ENCODE measurements at regions not wholly inside any gene's neighbourhood (a gene's known extent, or its start where the extent isn't known, plus 50 kb on each side); places are given as distances from the start of the nearest gene placed in this dataset.
"Not testable (repeated sequence)": the region's sequence is repeated elsewhere in the genome, so short reads cannot be mapped to it uniquely, and the experiment has no call there.

DNA sequence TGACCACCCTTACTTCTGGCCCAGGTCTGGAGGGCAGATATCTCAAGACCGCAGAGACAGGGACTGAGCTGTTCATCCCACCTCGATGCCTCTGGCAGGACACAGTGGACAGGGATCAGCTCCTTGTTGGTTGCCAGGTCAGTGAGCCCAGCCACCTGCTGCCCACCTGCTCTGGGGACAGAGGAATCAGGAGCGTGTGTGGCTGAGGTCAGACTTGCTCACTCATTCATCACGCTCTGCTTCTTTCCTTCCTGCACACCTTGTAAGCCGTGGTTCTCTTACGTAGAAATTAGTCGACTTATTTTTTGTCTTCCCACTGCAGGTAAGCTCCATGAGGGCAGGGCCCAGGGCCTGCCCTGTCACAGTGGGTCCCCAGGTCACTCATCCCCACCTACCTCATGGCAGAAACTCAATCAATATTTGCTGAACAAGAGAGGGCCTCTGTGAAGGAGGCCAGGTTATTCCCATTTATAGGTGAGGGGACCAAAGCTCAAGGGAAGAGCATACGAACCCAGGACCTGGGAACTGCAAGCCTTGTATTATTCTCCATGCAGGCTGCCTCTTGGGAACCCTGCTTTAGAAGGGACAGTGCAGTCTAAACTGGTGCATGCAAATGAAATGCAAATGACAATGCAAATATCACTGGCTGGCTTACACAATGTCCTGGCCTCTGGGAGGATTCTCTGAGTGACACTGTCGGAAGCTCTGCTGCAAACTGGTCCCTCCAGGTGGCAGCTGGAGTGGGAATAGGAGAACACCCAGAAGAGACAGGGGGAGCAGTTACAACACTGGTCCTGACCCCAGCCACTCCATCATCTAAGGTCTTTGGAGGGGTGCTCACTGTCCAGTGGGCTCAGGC, 58.4 kb upstream of the PAX7 start:
- TF ChIP-seq, protein P1, sequence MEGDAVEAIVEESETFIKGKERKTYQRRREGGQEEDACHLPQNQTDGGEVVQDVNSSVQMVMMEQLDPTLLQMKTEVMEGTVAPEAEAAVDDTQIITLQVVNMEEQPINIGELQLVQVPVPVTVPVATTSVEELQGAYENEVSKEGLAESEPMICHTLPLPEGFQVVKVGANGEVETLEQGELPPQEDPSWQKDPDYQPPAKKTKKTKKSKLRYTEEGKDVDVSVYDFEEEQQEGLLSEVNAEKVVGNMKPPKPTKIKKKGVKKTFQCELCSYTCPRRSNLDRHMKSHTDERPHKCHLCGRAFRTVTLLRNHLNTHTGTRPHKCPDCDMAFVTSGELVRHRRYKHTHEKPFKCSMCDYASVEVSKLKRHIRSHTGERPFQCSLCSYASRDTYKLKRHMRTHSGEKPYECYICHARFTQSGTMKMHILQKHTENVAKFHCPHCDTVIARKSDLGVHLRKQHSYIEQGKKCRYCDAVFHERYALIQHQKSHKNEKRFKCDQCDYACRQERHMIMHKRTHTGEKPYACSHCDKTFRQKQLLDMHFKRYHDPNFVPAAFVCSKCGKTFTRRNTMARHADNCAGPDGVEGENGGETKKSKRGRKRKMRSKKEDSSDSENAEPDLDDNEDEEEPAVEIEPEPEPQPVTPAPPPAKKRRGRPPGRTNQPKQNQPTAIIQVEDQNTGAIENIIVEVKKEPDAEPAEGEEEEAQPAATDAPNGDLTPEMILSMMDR (IDR thresholded peaks at IDR 0.05), result no peak
- no peak for TF ChIP-seq POLR2A (IDR thresholded peaks at IDR 0.05)
- no peak overlapping the region for H3K4me3 ChIP-seq (ENCODE audit: low read depth, poor library complexity, severe bottlenecking)
- 75 to 81% methylated on average over 9 of the region's 9 CpGs for WGBS, 2 donors
- no peak for DNase-seq (ENCODE audit: low spot score in 2 of 2)
- intact Hi-C loops (cut with DNase I; ENCODE audit: low total_unique reads), result loop anchor here (10.0 kb wide), 2 partner anchors 277 to 477 kb away; no protein-coding TSS in a partner anchor

DNA sequence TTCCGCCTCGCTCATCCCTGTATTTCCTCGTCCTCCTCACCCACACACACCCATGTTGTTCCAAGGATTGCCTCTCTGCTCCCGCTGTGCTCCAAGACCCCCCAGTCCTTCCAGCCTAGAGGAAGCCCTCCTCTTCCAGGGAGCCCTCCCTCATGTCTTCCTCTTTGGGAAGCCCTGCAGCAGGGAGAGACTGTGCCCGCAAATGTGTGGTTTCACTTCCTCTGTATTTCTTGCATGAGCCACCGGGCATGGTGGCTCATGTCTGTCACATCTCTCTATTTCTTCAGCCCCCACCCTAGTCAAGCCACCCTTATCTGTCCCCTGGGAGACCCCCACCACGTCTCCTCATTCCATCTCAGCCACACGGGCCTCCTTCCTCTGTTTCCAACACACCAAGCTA, 57.5 kb upstream of the PAX7 start:
- TF ChIP-seq, protein P1 (IDR thresholded peaks at IDR 0.05), result no peak
- no peak for TF ChIP-seq POLR2A (IDR thresholded peaks at IDR 0.05)
- whole genome bisulfite sequencing, 2 donors, result 76 to 80% methylated on average over 8 of the region's 8 CpGs
- no peak overlapping the region for H3K4me3 ChIP-seq (ENCODE audit: low read depth, poor library complexity, severe bottlenecking)
- DNase-seq (ENCODE audit: low spot score in 2 of 2), result no peak
- intact Hi-C loops (cut with DNase I; ENCODE audit: low total_unique reads), result loop anchor here (10.0 kb wide), 2 partner anchors 278 to 478 kb away; no protein-coding TSS in a partner anchor

DNA sequence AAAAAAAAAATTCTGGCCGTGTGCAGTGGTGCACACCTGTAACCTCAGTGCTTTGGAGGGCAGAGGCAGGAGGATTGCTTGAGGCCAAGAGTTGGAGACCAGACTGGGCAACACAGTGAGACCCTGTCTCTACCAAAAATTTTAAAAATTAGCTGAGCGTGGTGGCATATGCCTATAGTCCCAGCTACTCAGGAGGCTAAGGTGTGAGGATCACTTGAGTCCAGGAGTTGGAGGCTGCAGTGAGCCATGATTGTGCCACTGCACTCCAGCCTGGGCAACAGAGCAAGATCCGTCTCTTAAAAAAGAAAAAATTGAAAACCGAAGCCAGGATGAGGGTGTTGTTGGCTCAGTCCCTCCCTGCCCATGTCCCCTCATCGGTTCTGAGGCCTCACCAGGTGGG, 55.9 kb upstream of the PAX7 start:
- intact Hi-C loops (cut with DNase I; ENCODE audit: low total_unique reads), result loop anchor here (10.0 kb wide), 2 partner anchors 280 to 480 kb away; no protein-coding TSS in a partner anchor
- no peak overlapping the region for H3K4me3 ChIP-seq (ENCODE audit: low read depth, poor library complexity, severe bottlenecking)
- WGBS, 2 donors, result 74 to 76% methylated on average over 5 of the region's 5 CpGs
- DNase-seq (ENCODE audit: low spot score in 2 of 2), result no peak
- no peak for TF ChIP-seq POLR2A (IDR thresholded peaks at IDR 0.05)
- TF ChIP-seq, protein P1 (IDR thresholded peaks at IDR 0.05), result no peak

DNA sequence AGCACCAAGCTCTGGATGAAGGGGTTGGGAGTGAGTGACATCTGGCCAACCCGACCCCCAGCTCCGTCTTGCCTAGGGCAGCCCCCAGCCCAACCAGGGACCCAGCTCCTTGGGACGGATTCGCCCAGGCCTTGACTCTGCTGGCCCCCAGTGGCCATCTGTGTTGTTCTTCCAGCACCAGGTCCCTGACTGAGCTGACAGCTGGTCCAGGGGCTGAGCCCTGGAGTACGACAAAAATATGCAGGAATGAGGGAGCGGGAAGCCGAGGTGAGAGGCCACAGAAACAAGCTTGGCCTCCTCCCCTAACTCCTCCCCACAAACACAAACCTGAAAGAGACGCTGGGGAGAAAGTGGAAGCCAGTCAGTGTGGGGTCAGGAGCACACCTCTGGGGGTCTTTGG, 55.0 kb upstream of the PAX7 start:
- 10 to 14% methylated on average over 8 of the region's 8 CpGs for WGBS, 2 donors
- intact Hi-C loops (cut with DNase I; ENCODE audit: low total_unique reads), result loop anchor here (10.0 kb wide), 2 partner anchors 281 to 481 kb away; no protein-coding TSS in a partner anchor
- no peak overlapping the region for H3K4me3 ChIP-seq (ENCODE audit: low read depth, poor library complexity, severe bottlenecking)
- peak in 1 of 2 donors; percentile 92 for DNase-seq (ENCODE audit: low spot score in 2 of 2)
- TF ChIP-seq, protein P1 (IDR thresholded peaks at IDR 0.05), result no peak
- no peak for TF ChIP-seq POLR2A (IDR thresholded peaks at IDR 0.05)

DNA sequence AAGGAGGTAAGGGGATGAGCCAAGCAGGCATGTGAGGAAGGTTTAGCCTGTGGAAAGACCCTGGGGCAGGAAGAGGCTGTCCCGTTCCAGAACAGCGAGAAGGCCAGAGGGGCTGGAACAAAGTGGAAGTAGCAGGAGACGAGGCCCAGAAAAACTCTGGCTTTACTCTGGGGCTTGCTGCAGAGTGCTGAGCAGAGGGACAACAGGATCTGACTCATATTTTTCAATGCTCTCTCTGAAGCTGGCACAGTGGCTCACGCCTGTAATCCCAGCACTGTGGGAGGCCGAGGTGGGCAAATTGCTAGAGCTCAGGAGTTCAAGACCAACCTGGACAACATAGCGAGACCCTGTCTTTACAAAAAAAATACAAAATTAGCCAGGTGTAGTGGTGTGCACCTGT, 52.4 kb upstream of the PAX7 start:
- no peak overlapping the region for H3K4me3 ChIP-seq (ENCODE audit: low read depth, poor library complexity, severe bottlenecking)
- DNase-seq (ENCODE audit: low spot score in 2 of 2), result no peak
- 60 to 69% methylated on average over 6 of the region's 6 CpGs for WGBS, 2 donors
- no peak for TF ChIP-seq POLR2A (IDR thresholded peaks at IDR 0.05)
- TF ChIP-seq, protein P1 (IDR thresholded peaks at IDR 0.05), result no peak
- intact Hi-C loops (cut with DNase I; ENCODE audit: low total_unique reads), result loop anchor here (10.0 kb wide), 2 partner anchors 283 to 483 kb away; no protein-coding TSS in a partner anchor

DNA sequence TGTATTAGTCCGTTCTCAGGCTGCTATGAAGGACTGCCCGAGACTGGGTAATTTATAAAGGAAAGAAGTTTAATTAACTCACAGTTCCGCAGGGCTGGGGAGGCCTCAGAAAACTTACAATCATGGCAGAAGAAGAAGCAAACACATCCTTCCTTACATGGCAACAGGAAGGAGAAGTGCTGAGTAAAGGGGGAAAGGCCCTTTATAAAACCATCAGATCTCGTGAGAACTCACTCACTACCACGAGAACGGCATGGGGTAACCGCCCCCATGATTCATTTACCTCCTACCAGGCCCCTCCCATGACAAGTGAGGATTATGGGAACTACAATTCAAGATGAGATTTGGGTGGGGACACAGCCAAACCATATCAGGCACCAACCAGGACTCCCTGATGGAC, 51.4 kb upstream of the PAX7 start:
- intact Hi-C loops (cut with DNase I; ENCODE audit: low total_unique reads), result loop anchor here (10.0 kb wide), 2 partner anchors 284 to 484 kb away; no protein-coding TSS in a partner anchor
- H3K4me3 ChIP-seq (ENCODE audit: low read depth, poor library complexity, severe bottlenecking), result not testable (repeated sequence)
- 68 to 72% methylated on average over 7 of the region's 7 CpGs for WGBS, 2 donors

More for the DNA sequence above, 51.4 kb upstream of the PAX7 start:
- not testable (repeated sequence) for DNase-seq (ENCODE audit: low spot score in 2 of 2)
